ENCODE measurements at regions not wholly inside any gene's neighbourhood (a gene's known extent, or its start where the extent isn't known, plus 50 kb on each side); places are given as distances from the start of the nearest gene placed in this dataset.
A peak's percentile ranks its signal among the peaks of the same experiment; 100 is the strongest.

DNA sequence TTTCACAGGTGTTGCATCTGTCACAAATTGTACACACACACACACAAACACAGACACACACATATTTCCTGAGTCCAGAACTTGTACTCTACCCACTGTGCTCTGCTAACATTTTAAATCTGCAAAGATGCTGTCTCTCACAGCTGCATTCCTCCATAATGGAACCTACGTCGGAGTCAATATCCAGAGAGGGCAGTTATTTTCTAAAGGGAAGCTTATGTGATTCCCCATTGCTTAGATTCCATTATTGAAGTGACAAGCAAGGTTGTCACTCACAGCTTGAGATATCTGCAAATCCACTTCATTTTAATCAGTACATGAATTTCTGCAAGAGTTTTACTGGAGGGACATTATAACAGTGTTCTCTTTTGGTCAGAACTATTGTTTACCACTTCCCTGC, 992.4 kb downstream of the NSUN3 start:
- no peak for ATAC-seq
- Histone ChIP-seq H3K4me1 (no peaks in the 10 kb centered on the region), H3K27me3 (no peaks in the 10 kb centered on the region), H3K9me3 (no peaks in the 10 kb centered on the region), H3K36me3 (replicated peaks in 1 of 2; ENCODE audit: insufficient read depth in 1 of 2, low read depth in 2 of 2) (no peaks in the 10 kb centered on the region), H3K27ac (no peak overlapping the region), H3K4me3 (no peak overlapping the region)
- DNase-seq: no peak
- intact Hi-C loops (cut with DNase I): no loop called here
- TF ChIP-seq, protein P1, sequence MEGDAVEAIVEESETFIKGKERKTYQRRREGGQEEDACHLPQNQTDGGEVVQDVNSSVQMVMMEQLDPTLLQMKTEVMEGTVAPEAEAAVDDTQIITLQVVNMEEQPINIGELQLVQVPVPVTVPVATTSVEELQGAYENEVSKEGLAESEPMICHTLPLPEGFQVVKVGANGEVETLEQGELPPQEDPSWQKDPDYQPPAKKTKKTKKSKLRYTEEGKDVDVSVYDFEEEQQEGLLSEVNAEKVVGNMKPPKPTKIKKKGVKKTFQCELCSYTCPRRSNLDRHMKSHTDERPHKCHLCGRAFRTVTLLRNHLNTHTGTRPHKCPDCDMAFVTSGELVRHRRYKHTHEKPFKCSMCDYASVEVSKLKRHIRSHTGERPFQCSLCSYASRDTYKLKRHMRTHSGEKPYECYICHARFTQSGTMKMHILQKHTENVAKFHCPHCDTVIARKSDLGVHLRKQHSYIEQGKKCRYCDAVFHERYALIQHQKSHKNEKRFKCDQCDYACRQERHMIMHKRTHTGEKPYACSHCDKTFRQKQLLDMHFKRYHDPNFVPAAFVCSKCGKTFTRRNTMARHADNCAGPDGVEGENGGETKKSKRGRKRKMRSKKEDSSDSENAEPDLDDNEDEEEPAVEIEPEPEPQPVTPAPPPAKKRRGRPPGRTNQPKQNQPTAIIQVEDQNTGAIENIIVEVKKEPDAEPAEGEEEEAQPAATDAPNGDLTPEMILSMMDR (IDR thresholded peaks at IDR 0.05): no peak
- TF ChIP-seq POLR2A (IDR thresholded peaks at IDR 0.05): no peak
- 82 to 86% methylated on average over 2 of the region's 2 CpGs for WGBS, 2 donors

DNA sequence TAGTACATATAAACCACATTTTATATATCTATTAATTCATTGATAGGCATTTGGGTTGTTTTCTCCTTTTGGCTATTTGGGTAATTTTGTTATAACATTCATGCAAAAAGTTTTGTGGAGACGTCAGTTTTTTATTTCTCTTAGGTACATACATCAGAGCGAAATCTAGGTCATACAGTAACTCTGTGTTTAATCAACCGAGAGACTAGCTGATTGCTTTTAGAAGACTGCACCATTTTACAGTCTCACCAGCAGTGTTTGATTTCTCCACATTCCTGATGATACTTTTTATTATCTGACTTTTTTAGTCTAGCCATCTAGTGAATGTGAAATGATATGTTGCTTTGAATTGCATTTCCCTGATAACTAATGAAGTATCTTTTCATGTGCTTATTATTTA, 1019.3 kb downstream of the NSUN3 start:
- Histone ChIP-seq H3K27me3 (no peaks in the 10 kb centered on the region), H3K27ac (no peak overlapping the region), H3K9me3 (no peaks in the 10 kb centered on the region), H3K4me1 (no peaks in the 10 kb centered on the region), H3K36me3 (replicated peaks in 1 of 2; ENCODE audit: insufficient read depth in 1 of 2, low read depth in 2 of 2) (no peaks in the 10 kb centered on the region), H3K4me3 (no peak overlapping the region)
- TF ChIP-seq, protein P1 (IDR thresholded peaks at IDR 0.05): no peak
- TF ChIP-seq POLR2A (IDR thresholded peaks at IDR 0.05): no peak
- DNase-seq (no peak), ATAC-seq (no peak)
- intact Hi-C loops (cut with DNase I): no loop called here
- WGBS, 2 donors: 60 to 63% methylated on average over 3 of the region's 3 CpGs

DNA sequence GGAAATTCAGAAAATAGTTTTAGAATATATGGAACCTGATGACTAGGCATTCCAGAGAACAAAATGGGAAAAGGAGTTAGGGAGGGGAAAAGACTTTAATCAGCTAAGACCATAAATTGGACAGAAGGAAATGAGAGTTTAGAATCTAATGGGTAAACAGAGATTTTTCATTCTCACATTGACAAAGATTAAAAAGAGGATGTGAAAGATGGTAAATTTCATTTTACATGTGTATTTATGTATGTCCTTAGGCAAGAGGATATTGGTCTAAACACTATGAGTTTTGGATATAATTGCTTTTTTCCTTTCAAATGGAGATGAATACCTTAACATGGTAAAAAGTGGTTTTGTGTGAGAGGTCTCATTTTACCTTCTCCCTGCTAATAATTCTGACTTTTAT, 1021.9 kb downstream of the NSUN3 start:
- H3K27ac ChIP-seq: no peak overlapping the region
- no peak for ATAC-seq
- intact Hi-C loops (cut with DNase I): no loop called here
- H3K9me3 ChIP-seq: no peaks in the 10 kb centered on the region
- no peaks in the 10 kb centered on the region for H3K27me3 ChIP-seq
- DNase-seq: no peak
- no peaks in the 10 kb centered on the region for H3K36me3 ChIP-seq (replicated peaks in 1 of 2; ENCODE audit: insufficient read depth in 1 of 2, low read depth in 2 of 2)
- no peaks in the 10 kb centered on the region for H3K4me1 ChIP-seq
- TF ChIP-seq, protein P1 (IDR thresholded peaks at IDR 0.05): no peak
- no peak for TF ChIP-seq POLR2A (IDR thresholded peaks at IDR 0.05)
- no peak overlapping the region for H3K4me3 ChIP-seq

DNA sequence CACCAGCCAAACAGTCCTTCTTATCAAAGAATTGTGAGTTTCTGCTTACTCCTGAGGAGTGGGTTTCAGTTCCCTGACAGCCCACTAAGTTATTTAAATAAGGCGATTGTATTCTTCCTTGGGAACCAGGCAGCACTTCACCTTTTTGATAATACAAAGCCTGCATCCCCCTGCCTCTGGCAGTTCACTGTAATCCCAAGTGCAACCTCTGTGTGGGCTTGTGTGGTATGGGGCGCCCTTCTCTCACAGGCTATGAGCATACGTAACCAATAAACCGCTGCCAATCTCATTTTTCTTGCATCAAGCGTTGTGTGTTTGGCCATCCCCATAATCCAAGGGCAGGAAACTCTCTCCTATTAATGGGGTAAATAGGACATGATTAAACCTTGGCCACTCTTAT, 1025.6 kb downstream of the NSUN3 start:
- WGBS, 2 donors: 79% methylated on average over 5 of the region's 5 CpGs
- H3K4me3 ChIP-seq: no peak overlapping the region
- TF ChIP-seq, protein P1 (IDR thresholded peaks at IDR 0.05): no peak
- no peak for TF ChIP-seq POLR2A (IDR thresholded peaks at IDR 0.05)
- H3K27me3 ChIP-seq: no peaks in the 10 kb centered on the region
- ATAC-seq (no peak), DNase-seq (no peak)
- H3K36me3 ChIP-seq (replicated peaks in 1 of 2; ENCODE audit: insufficient read depth in 1 of 2, low read depth in 2 of 2): no peaks in the 10 kb centered on the region
- intact Hi-C loops (cut with DNase I): no loop called here
- no peak overlapping the region for H3K27ac ChIP-seq
- no peaks in the 10 kb centered on the region for H3K9me3 ChIP-seq
- H3K4me1 ChIP-seq: no peaks in the 10 kb centered on the region

DNA sequence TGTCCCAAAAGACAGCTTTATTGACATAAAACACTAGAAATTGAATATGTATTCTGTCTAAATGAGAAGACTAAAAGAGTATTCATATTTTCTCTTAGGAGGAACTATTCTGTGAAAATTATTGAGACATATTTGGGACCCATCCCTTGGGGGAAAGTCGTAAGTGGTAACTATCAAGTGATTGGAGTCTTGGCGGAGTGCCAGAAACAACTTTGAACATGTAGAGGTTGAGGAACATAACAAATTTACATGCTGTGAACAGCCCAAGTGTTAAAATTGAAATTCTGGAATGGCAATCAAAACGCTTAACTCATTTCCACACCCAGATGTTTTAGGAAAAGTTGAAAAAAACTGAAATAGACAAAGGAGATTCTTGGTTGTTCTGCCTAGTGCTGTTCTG, 1034.6 kb downstream of the NSUN3 start:
- H3K9me3 ChIP-seq: no peaks in the 10 kb centered on the region
- DNase-seq (peak in 2 of 4 donors; percentile 7 to 16), ATAC-seq (no peak)
- no peak overlapping the region for H3K27ac ChIP-seq
- WGBS, 2 donors: 44 to 46% methylated on average over 3 of the region's 3 CpGs
- TF ChIP-seq POLR2A (IDR thresholded peaks at IDR 0.05): no peak
- TF ChIP-seq, protein P1 (IDR thresholded peaks at IDR 0.05): no peak
- H3K4me1 ChIP-seq: no peaks in the 10 kb centered on the region
- no peaks in the 10 kb centered on the region for H3K27me3 ChIP-seq
- H3K36me3 ChIP-seq (replicated peaks in 1 of 2; ENCODE audit: insufficient read depth in 1 of 2, low read depth in 2 of 2): no peaks in the 10 kb centered on the region
- no peak overlapping the region for H3K4me3 ChIP-seq
- intact Hi-C loops (cut with DNase I): no loop called here

All from body of pancreas (tissue), 4 donors.